ENCODE measurements at regions not wholly inside any gene's neighbourhood (a gene's known extent, or its start where the extent isn't known, plus 50 kb on each side); places are given as distances from the start of the nearest gene placed in this dataset.

- TF ChIP-seq CHD7 (IDR thresholded peaks at IDR 0.05; ENCODE audit: insufficient replicate concordance, low read length), result no peak
- no peak for TF ChIP-seq NRF1 (IDR thresholded peaks at IDR 0.05; ENCODE audit: low read depth, low read length)
- TF ChIP-seq CTCF (IDR thresholded peaks at IDR 0.05; ENCODE audit: control extremely low read depth in 1 of 3, insufficient read depth in 1 of 3, low read depth in 1 of 3, low read length in 3 of 3), result no peak
- TF ChIP-seq E2F6 (IDR thresholded peaks at IDR 0.05), result no peak
- TF ChIP-seq CHD1 (IDR thresholded peaks at IDR 0.05; ENCODE audit: low read depth, low read length), result no peak
- no peak for TF ChIP-seq SP1 (IDR thresholded peaks at IDR 0.05; ENCODE audit: low read depth, low read length)
- TF ChIP-seq CTBP2 (IDR thresholded peaks at IDR 0.05; ENCODE audit: borderline replicate concordance, insufficient read depth, insufficient read length, low read length), result no peak
- TF ChIP-seq KDM5A (IDR thresholded peaks at IDR 0.05; ENCODE audit: low read length), result no peak
Measured at GRCh38 chr9:30714389-30714788, 1670.1 kb upstream of the ACO1 start (continued).
